K562 (cell line): ENCODE measurements at regions not wholly inside any gene's neighbourhood (a gene's known extent, or its start where the extent isn't known, plus 50 kb on each side); places are given as distances from the start of the nearest gene placed in this dataset.

Experiments used
- ATAC-seq: fragments of 200-7000 bp; cut with Tn5 transposase; 3 replicates; pipeline ENCODE4 v1.9.1; 2020; ENCODE audit warnings: moderate library complexity
- BruUV-seq: library from RNA; stranded (reverse); fragments of 400-500 nt; replicated peaks from 2 replicates; lab custom pipeline; 2021; lab: Mats Ljungman, UMichigan
- CTCF ChIA-PET: fragments of 300-600 bp; formaldehyde crosslinking; extraction: SDS; loops from one replicate; lab custom pipeline; 2021; ENCODE audit warnings: low intra/inter-chr PET ratio; lab: Yijun Ruan, JAX
- POLR2A ChIA-PET: fragments of 300-600, 350-650 bp; sonication (Branson Sonifier 250); formaldehyde crosslinking; extraction: SDS; loops from one replicate; lab custom pipeline; 2021; ENCODE audit warnings: antibody characterized with exemption, inconsistent platforms; lab: Yijun Ruan, JAX
- DNase-seq, 4 experiments: peaks; one replicate each; pipeline versions ENCODE4 v3.0.0 to v3.0.0-alpha.2; 2011 to 2018; ENCODE audit warnings: low spot score in 3 of 4, mixed read lengths in 3 of 4; ENCODE audit errors: extremely low read depth in 1 of 4
- FAIRE-seq: peaks from 2 replicates; lab custom pipeline; 2011; peaks lifted over from hg19 to GRCh38; lab: Jason Lieb, UNC
- H2AFZ ChIP-seq: 2 replicates; pipeline ENCODE4 v1.6.0; 2011; ENCODE audit warnings: low read depth, low read length, control low read depth, inconsistent platforms
- H3K27ac ChIP-seq: fragments of 200-600 bp; 3 replicates; pipeline ENCODE4 v1.8.0; 2011; ENCODE audit warnings: low read depth, mild to moderate bottlenecking, control low read depth, inconsistent platforms, low read length, moderate library complexity, mixed read lengths; ENCODE audit errors: extremely low read depth
- H3K27me3 ChIP-seq, 2 experiments: fragments of 300-600 bp in 1 of 2; 2 replicates in 1 of 2; 3 replicates in 1 of 2; pipeline versions ENCODE4 v1.6.0 to v1.8.0; 2011; ENCODE audit warnings: inconsistent platforms in 2 of 2, low read length in 2 of 2, mild to moderate bottlenecking in 1 of 2, mixed read lengths in 1 of 2, moderate library complexity in 1 of 2; ENCODE audit not compliant: control insufficient read depth in 2 of 2, insufficient read depth in 2 of 2
- H3K36me3 ChIP-seq: fragments of 300-600 bp; 3 replicates; pipeline ENCODE4 v1.8.0; 2011; ENCODE audit warnings: mild to moderate bottlenecking, low read length, inconsistent platforms; ENCODE audit not compliant: control insufficient read depth, insufficient read depth
- H3K4me1 ChIP-seq, 2 experiments: fragments of 200-600 bp in 1 of 2; replicated peaks in 1 of 2; 2 replicates in 1 of 2; 3 replicates in 1 of 2; pipeline versions ENCODE4 v1.5.1 to v1.8.0; 2011; ENCODE audit warnings: inconsistent platforms in 2 of 2, low read length in 2 of 2, mild to moderate bottlenecking in 1 of 2, mixed read lengths in 1 of 2, moderate library complexity in 1 of 2; ENCODE audit not compliant: control insufficient read depth in 2 of 2, insufficient read depth in 2 of 2
- H3K4me2 ChIP-seq: 2 replicates; pipeline ENCODE4 v1.6.1; 2011; ENCODE audit warnings: low read length, control low read depth, inconsistent platforms, mixed read lengths; ENCODE audit not compliant: insufficient read depth
- H3K4me3 ChIP-seq: fragments of 200-600 bp; sonication (generic), shearing (Covaris generic); 2 replicates; pipeline ENCODE4 v1.5.1; 2016; ENCODE audit warnings: control low read depth, inconsistent platforms
- H3K79me2 ChIP-seq: fragments of 200-600 bp; 3 replicates; pipeline ENCODE4 v1.8.0; 2011; ENCODE audit warnings: low read length, inconsistent platforms; ENCODE audit not compliant: control insufficient read depth, insufficient read depth
- H3K9ac ChIP-seq, 2 experiments: 2 replicates each; pipeline versions ENCODE4 v1.6.0 to v1.6.1; 2011; ENCODE audit warnings: low read depth in 2 of 2, low read length in 2 of 2, control low read depth in 1 of 2, inconsistent platforms in 1 of 2, mild to moderate bottlenecking in 1 of 2, mixed read lengths in 1 of 2; ENCODE audit not compliant: insufficient read depth in 1 of 2
- H3K9me1 ChIP-seq: one replicate; pipeline ENCODE4 v1.6.0; 2011; ENCODE audit warnings: inconsistent platforms, mild to moderate bottlenecking, low read length, moderate library complexity; ENCODE audit not compliant: control insufficient read depth, insufficient read depth
- H3K9me3 ChIP-seq: replicated peaks from 2 replicates; pipeline ENCODE4 v1.5.1; 2011; ENCODE audit warnings: low read depth, low read length, inconsistent platforms; ENCODE audit not compliant: control insufficient read depth, insufficient read depth
- H4K20me1 ChIP-seq: replicated peaks from 2 replicates; pipeline ENCODE4 v1.6.1; 2011; ENCODE audit warnings: low read length, inconsistent platforms, mixed read lengths; ENCODE audit not compliant: control insufficient read depth, insufficient read depth
- CEBPG ChIP-seq, 3 experiments: fragments of 200-800 bp in 1 of 3; sonication (Bioruptor generic) in 1 of 3; sonication (generic) in 1 of 3; formaldehyde crosslinking in 1 of 3; IDR thresholded peaks in 2 of 3; conservative IDR thresholded peaks in 1 of 3; 2 replicates each; pipeline versions ENCODE4 v1.6.1 to v1.8.0; 2016 to 2022; ENCODE audit warnings: missing compliant biosample characterization in 2 of 3, missing genetic modification characterization in 2 of 3, mild to moderate bottlenecking in 1 of 3, missing genetic modification reagents in 1 of 3
- CTBP1 ChIP-seq: fragments of 450-650 bp; IDR thresholded peaks from 2 replicates; pipeline ENCODE4 v1.6.1; 2016; ENCODE audit warnings: borderline replicate concordance
- ZNF316 ChIP-seq: fragments of 450-650 bp; IDR thresholded peaks from 2 replicates; pipeline ENCODE4 v1.6.1; 2016
- WGBS: fragments of 100-300 bp; shearing (Covaris generic); methylation state at CpG from one replicate; pipeline ENCODE4 v1.1.6; 2016; ENCODE audit warnings: low coverage, mixed read lengths; ENCODE audit not compliant: insufficient coverage; ENCODE audit errors: missing lambda C conversion rate; 5-methylcytosine and 5-hydroxymethylcytosine counted together
- in situ Hi-C: fragments of 300-500 bp; cut with MboI; formaldehyde crosslinking; loops from 4 replicates; pipeline ENCODE4 v1.15.0; 2018; ENCODE audit warnings: inconsistent platforms, mixed read lengths
- intact Hi-C: fragments of 100-400 bp; cut with micrococcal nuclease; formaldehyde crosslinking; loops from 2 replicates; pipeline ENCODE4 v1.14.2; 2022

GRCh38 chr7:50181081-50181480 lies 88.0 kb upstream of the ZPBP start:
- DNase-seq = no peak
- H3K9ac ChIP-seq = no peak overlapping the region
- H3K9me1 ChIP-seq = no peaks in the 10 kb centered on the region
- H3K27ac ChIP-seq = no peak overlapping the region
- no peak overlapping the region for H2AFZ ChIP-seq
- no peak overlapping the region for H3K4me2 ChIP-seq
- CTCF ChIA-PET = no interaction called here
- no peak for TF ChIP-seq CTBP1
- intact Hi-C loops (no loop called here), in situ Hi-C loops (no loop called here)
- H3K4me1 ChIP-seq = no peaks in the 10 kb centered on the region
- no peaks in the 10 kb centered on the region for H3K79me2 ChIP-seq
- no peak for FAIRE-seq
- POLR2A ChIA-PET = no interaction called here
- no peaks in the 10 kb centered on the region for H3K36me3 ChIP-seq
- no peak overlapping the region for H3K4me3 ChIP-seq
- no peaks in the 10 kb centered on the region for H4K20me1 ChIP-seq
- no TSS peak for BruUV-seq
- ATAC-seq = no peak
- no peaks in the 10 kb centered on the region for H3K9me3 ChIP-seq
- WGBS = 2% methylated on average over 7 of the region's 7 CpGs
- H3K27me3 ChIP-seq = peaks cover 26 to 41% of the 10 kb centered on the region in 2 experiments

GRCh38 chr7:50178166-50178565 lies 85.1 kb upstream of the ZPBP start:
- ChIA-PET POLR2A (interaction anchor here (0.9 to 1.0 kb wide), 2 partner anchors 9 to 11 kb away, joined by 3 to 6 read pairs; no protein-coding TSS in a partner anchor), CTCF (no interaction called here)
- FAIRE-seq = no peak
- Histone ChIP-seq H3K4me2 (no peak overlapping the region), H3K4me1 (no peaks in the 10 kb centered on the region), H4K20me1 (no peaks in the 10 kb centered on the region), H3K9me3 (no peaks in the 10 kb centered on the region), H3K79me2 (no peaks in the 10 kb centered on the region), H3K36me3 (no peaks in the 10 kb centered on the region), H3K27me3 (peaks cover 34 to 35% of the 10 kb centered on the region in 2 experiments), H3K9me1 (peaks cover 4% of the 10 kb centered on the region), H3K9ac (peak overlapping the region in 1 of 2 experiments; percentile 48; a peak in 1 of 4 replicates), H3K4me3 (no peak overlapping the region), H3K27ac (no peak overlapping the region), H2AFZ (no peak overlapping the region)
- intact Hi-C loops (no loop called here), in situ Hi-C loops (no loop called here)
- 3% methylated on average over 8 of the region's 8 CpGs for WGBS
- no peak for DNase-seq
- TF ChIP-seq CEBPG (CRISPR knock-in tag; IDR thresholded peaks at IDR 0.05) = no peak
- TF ChIP-seq CEBPG (tag; conservative IDR thresholded peaks at IDR 0.05 in 1 of 2, IDR thresholded peaks at IDR 0.05 in 1 of 2) = no peak
- TF ChIP-seq ZNF316 = peak; percentile 41
- BruUV-seq = no TSS peak
- ATAC-seq = no peak
